HG02763 (cell line): ENCODE measurements at regions not wholly inside any gene's neighbourhood (a gene's known extent, or its start where the extent isn't known, plus 50 kb on each side); places are given as distances from the start of the nearest gene placed in this dataset.

Source experiments
- ATAC-seq: cut with Tn5 transposase; IDR thresholded peaks from one replicate; pipeline ENCODE4 v1.9.1; 2021; ENCODE audit warnings: mild to moderate bottlenecking, moderate library complexity; ENCODE audit not compliant: unreplicated experiment

- ATAC-seq = no peak
These were observed 163.3 kb upstream of the NABP1 start for GRCh38 chr2:191514613-191515012.

DNA sequence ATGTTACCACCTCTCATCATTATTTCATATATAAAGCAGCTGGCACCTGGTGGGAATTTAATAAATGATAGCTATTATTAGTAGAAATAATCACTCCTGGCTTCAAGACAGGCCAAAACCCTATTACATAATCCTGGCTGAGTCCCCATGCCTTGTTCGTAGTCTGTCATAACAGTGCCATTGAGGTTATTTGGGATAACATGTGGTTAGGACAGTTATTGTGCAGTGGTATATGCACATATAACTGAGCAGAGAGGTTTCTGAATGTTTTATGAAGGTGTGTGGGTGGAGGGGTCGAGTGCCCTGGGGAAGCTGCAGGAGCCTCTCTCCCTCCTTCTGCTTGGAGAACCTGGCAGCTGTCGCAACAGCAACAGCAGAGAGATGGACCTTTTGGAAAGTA is 162.4 kb upstream of the NABP1 start:
- no peak for ATAC-seq

DNA sequence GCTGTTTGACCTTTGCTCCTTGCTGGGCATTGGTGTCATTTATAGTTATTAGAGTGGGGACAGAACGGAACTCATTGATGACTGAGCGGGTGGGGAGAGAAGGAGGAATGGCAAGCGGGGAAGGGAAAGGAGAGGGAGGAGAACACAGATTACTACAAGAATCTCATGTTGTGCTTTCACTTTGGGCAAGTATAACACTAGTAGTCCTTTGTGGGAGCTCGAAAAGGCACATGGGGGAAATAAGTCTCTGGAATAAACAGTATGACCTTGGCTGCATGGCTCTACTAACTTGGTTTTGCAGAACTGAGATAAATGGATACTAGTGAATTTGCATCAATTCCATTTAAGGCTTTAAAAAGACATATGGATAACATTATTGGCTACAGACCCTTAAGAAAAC is 161.7 kb upstream of the NABP1 start:
- ATAC-seq = no peak

DNA sequence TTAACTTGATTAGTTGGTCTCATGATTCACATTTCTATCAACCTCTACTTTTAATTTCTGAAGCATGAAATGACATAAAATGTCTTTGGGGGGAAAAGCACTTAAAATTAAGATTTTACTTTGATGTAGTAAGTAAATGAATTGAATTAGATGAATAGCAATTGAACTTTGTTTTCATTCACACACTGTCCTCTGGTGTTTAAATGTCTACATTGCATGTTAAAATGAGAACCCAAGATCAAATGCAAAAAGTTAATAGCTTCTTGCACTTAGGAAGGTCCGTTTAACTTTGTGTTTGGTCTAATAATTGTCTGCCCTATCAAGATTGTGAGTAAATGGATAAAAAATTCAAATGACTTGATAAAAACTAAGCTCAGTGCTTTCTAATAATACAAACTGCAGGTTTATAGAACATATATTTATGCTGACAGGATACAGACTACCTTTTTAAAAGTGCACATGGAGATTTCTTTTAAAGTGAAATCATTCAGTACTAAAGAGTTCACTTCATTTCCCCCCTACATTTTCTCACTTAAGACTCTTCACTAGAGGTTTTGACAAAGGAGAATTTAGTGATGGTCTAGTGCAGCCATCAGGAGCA is 156.2 kb upstream of the NABP1 start:
- no peak for ATAC-seq

DNA sequence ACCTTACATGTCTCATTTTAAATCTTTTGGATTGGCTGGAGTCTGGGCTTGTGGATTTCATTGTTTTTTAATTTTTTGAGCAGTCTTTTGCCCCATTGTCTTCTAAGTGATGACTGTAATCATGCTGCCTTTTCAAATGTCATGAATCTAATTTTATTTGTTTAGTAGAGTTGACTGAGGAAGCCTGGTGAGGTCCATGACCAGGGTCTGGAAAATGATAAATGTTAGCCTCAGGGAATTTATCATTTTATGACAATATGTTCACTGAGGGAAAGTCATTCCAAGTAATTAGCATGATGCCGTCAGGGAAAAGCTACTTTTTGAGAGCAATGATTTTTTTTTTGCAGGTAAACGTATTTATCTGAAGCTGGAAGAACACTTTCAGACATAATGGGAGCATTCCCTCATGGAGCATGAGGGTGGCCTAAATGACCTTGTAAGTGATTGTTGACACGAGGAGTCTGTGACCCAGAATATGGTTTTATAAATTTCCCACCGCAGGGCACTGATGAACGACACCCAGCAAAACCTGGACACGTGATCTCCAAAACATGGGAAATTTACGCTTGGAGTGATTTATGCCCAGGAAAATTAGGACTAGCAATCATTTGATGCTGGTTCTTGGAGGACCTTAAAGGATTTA is 155.3 kb upstream of the NABP1 start:
- no peak for ATAC-seq

GRCh38 chr2:191526091-191526490 is 151.8 kb upstream of the NABP1 start:
- no peak for ATAC-seq

DNA sequence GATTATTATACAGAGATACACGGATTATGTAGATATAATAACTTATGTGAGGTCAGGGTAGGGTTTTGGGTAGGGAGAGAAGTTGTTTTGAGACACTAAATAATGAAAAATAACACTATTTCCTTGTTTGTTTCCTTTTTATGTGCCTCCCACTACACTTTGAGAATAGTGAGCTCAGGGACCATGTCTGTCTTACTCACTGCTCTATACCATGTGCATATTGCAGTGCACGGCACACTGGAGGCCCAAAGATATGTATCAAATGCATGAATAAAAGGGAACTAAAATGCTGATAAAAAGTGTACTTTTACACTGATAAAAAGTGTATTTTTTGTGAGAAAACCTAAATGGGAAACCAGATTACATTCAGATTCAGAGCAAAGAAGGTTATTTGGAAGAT is 151.4 kb upstream of the NABP1 start:
- ATAC-seq = no peak

DNA sequence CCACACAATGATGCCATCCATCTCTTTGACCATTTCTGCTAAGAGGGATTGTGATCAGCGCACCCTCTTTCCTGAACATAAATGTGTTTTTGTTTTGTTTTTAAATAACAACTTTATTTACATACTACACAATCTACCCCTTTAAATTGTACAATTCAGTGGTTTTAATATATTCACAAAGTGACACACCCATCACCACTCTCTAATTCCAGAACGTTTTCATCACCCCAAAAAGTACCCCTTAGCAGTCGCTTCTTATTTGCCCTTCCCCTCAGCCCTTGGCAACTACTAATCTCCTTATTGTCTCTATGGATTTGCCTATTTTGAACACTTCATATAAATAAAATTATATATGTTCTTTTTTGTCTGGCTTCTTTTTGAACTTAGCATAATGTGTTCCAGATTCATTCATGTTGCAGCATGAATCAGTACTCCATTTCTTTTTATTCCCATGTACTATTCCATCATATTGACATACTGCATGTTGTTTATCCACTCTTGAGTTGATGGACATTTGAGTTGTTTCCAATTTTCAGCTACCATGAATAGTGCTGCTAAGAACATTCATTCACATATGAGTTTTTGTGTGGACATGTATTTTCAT is 150.9 kb upstream of the NABP1 start:
- no peak for ATAC-seq

GRCh38 chr2:191530618-191531017 is 147.3 kb upstream of the NABP1 start:
- no peak for ATAC-seq

- no peak for ATAC-seq
These were observed 144.2 kb upstream of the NABP1 start for GRCh38 chr2:191533693-191534180.

GRCh38 chr2:191537921-191538320 is 140.0 kb upstream of the NABP1 start:
- ATAC-seq = no peak

GRCh38 chr2:191538334-191538903 is 139.5 kb upstream of the NABP1 start:
- no peak for ATAC-seq

DNA sequence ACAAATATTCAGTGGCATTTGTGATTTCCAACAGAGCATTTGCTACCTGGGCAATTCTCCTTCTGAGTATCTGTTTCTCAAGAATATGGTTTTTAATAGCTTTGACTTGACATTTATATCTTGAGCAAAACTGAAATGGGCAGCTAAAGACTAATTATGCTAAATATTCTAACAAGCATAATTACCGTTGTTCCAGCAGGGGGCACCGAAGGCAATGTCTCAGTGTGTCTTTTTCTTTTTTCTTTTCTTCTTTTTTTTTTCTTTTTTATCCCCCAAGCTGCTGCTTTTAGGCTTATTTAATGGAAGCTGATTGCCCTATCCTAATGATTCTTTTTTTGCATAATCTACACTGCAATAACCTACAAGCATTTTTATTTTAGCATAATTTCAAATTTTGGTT is 138.9 kb upstream of the NABP1 start:
- no peak for ATAC-seq

GRCh38 chr2:191540681-191541080 is 137.3 kb upstream of the NABP1 start:
- ATAC-seq = no peak

GRCh38 chr2:191543708-191544107 is 134.2 kb upstream of the NABP1 start:
- ATAC-seq = no peak

GRCh38 chr2:191544461-191545062 is 133.4 kb upstream of the NABP1 start:
- no peak for ATAC-seq

DNA sequence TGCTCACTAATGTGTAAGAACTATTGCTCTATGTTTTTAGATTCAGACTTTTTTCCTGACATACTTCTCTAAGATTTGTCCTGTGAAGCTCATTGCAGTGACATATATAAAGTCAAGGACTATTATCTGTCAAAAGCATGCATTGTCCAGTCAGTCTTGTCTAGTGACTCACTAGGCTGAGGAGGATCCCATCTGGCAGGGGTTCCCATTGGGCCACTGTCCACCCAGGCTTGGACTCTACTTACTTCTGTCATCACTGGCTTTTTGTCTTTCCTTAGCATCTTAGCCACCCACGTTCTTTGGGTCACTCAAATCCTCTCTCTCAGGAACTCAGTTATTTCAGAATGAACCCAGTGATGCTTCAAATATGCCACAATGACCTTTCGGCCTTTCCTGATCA is 132.6 kb upstream of the NABP1 start:
- no peak for ATAC-seq

GRCh38 chr2:191552066-191552465 is 125.9 kb upstream of the NABP1 start:
- no peak for ATAC-seq

DNA sequence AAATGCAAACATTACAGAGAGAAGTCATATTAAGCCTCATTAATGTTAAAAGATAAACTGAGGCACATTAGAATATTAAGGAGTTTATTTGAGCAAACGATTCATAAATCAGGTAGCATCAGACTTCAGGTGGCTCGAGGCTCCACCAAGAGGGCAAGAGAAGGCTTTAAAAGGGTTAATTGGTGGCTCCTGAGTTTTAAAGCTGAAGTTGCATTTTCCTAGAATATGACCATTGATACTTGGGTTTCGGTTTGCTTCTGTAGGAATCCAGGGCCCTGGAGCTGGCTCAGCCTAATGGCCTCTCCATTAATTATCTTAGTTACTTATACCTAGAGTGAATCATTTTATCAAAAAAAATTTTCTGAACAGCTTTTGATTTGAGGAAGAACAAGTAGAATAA is 123.7 kb upstream of the NABP1 start:
- no peak for ATAC-seq

DNA sequence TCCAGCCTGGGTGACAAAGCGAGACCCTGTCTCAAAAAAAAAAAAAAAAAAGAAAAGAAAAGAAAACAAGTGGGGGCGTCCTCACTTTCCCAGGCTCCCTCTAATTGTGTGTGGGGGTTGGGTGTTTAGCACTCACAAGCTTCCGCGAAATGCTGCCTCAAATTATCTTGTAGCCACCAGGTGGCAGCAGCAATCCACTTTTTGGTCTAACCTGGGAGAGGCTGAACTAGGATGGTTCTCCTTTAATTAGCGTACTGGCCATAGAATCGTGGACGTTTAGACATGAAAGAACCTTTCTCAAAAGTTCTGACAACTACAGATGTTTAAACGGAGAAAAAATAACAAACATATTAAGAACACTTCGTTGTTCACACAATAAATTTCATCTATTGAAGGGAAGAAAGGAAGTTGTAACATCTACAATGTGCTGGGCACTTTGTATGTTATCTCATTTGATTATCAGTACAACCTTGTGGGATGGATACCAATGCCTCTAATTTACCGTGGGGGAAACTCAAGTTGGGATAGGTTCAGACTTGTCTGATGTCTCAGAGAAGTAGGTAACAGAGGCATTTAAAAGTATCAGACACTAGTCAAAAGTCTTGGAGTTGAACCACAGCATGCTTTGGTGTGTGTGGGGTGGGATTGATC is 122.7 kb upstream of the NABP1 start:
- peak; percentile 92 for ATAC-seq

- no peak for ATAC-seq
These were observed 121.5 kb upstream of the NABP1 start for GRCh38 chr2:191556463-191556862.
